GM23338 (cell line): ENCODE measurements at regions not wholly inside any gene's neighbourhood (a gene's known extent, or its start where the extent isn't known, plus 50 kb on each side); places are given as distances from the start of the nearest gene placed in this dataset.

Source experiments
- ATAC-seq: fragments of 200-7000 bp; cut with Tn5 transposase; 3 replicates; pipeline ENCODE4 v1.9.1; 2020
- DNase-seq: peaks from one replicate; pipeline ENCODE4 v3.0.0-alpha.2; 2015; ENCODE audit warnings: low spot score
- H2AFZ ChIP-seq: fragments of 200-600 bp; sonication (generic); 2 replicates; pipeline ENCODE4 v1.8.0; 2016; ENCODE audit warnings: antibody characterized with exemption, mild to moderate bottlenecking, moderate library complexity
- H3F3A ChIP-seq: fragments of 200-600 bp; sonication (generic); replicated peaks from 2 replicates; pipeline ENCODE4 v1.8.0; 2017; ENCODE audit warnings: antibody characterized with exemption, mixed run types, low read depth
- H3K27ac ChIP-seq: fragments of 200-600 bp; sonication (generic); 2 replicates; pipeline ENCODE4 v1.6.1; 2016; ENCODE audit warnings: low read depth
- H3K27me3 ChIP-seq: fragments of 200-600 bp; sonication (generic); 2 replicates; pipeline ENCODE4 v1.8.0; 2016; ENCODE audit warnings: mild to moderate bottlenecking, mixed run types, moderate library complexity; ENCODE audit not compliant: insufficient read depth
- H3K36me3 ChIP-seq: fragments of 200-600 bp; sonication (generic); 2 replicates; pipeline ENCODE4 v1.8.0; 2016; ENCODE audit warnings: mild to moderate bottlenecking; ENCODE audit not compliant: insufficient read depth
- H3K4me1 ChIP-seq: fragments of 200-600 bp; sonication (generic); 2 replicates; pipeline ENCODE4 v1.8.0; 2016; ENCODE audit warnings: mild to moderate bottlenecking, moderate library complexity; ENCODE audit not compliant: insufficient read depth
- H3K4me2 ChIP-seq: fragments of 200-600 bp; sonication (generic); 2 replicates; pipeline ENCODE4 v1.7.1; 2017; ENCODE audit warnings: mixed run types
- H3K4me3 ChIP-seq: fragments of 200-600 bp; sonication (generic); 2 replicates; pipeline ENCODE4 v1.6.1; 2016; ENCODE audit warnings: mixed run types
- H3K79me2 ChIP-seq: fragments of 200-600 bp; sonication (generic); replicated peaks from 2 replicates; pipeline ENCODE4 v1.8.0; 2017; ENCODE audit warnings: mild to moderate bottlenecking; ENCODE audit not compliant: insufficient read depth
- H3K9me2 ChIP-seq: fragments of 200-600 bp; sonication (generic); 2 replicates; pipeline ENCODE4 v1.8.0; 2017; ENCODE audit not compliant: insufficient read depth
- H4K20me1 ChIP-seq: fragments of 200-600 bp; sonication (generic); replicated peaks from 2 replicates; pipeline ENCODE4 v1.8.0; 2017; ENCODE audit warnings: mild to moderate bottlenecking; ENCODE audit not compliant: insufficient read depth
- H3K27ac Mint-ChIP-seq: 2 replicates; pipeline ENCODE4 v1.8.0; 2020; ENCODE audit warnings: inconsistent platforms, mild to moderate bottlenecking, moderate library complexity, mixed read lengths
- H3K27me3 Mint-ChIP-seq: 3 replicates; pipeline ENCODE4 v1.8.0; 2022; ENCODE audit warnings: low read depth, mild to moderate bottlenecking, moderate library complexity, mixed read lengths, inconsistent platforms; ENCODE audit not compliant: insufficient read depth, poor library complexity
- H3K36me3 Mint-ChIP-seq: 3 replicates; pipeline ENCODE4 v1.8.0; 2021; ENCODE audit warnings: low read depth, mild to moderate bottlenecking, inconsistent platforms, moderate library complexity, mixed read lengths
- H3K4me1 Mint-ChIP-seq: 3 replicates; pipeline ENCODE4 v1.8.0; 2020; ENCODE audit warnings: mild to moderate bottlenecking, inconsistent platforms, mixed read lengths
- H3K4me3 Mint-ChIP-seq: 3 replicates; pipeline ENCODE4 v1.8.0; 2021; ENCODE audit warnings: moderate library complexity, mild to moderate bottlenecking, inconsistent platforms, mixed read lengths
- H3K9me3 Mint-ChIP-seq: 3 replicates; pipeline ENCODE4 v1.8.0; 2020; ENCODE audit warnings: moderate library complexity, mild to moderate bottlenecking, inconsistent platforms, mixed read lengths
- CTCF ChIP-seq, 2 experiments: fragments of 200-600 bp in 1 of 2; sonication (generic) in 1 of 2; conservative IDR thresholded peaks; 2 replicates each; pipeline versions ENCODE4 v1.5.1 to v1.6.1; 2016 to 2017; ENCODE audit warnings: antibody characterized with exemption in 2 of 2, low read depth in 2 of 2, mild to moderate bottlenecking in 2 of 2, moderate library complexity in 1 of 2
- ETS1 ChIP-seq: IDR thresholded peaks from 2 replicates; pipeline ENCODE4 v1.6.1; 2016; ENCODE audit warnings: antibody characterized with exemption
- EZH2 ChIP-seq: fragments of 200-600 bp; sonication (generic); IDR thresholded peaks from one replicate; pipeline ENCODE4 v1.8.0; 2017; ENCODE audit warnings: antibody characterized with exemption, mild to moderate bottlenecking, low read depth; ENCODE audit not compliant: unreplicated experiment
- EZH2phosphoT487 ChIP-seq: fragments of 200-600 bp; sonication (generic); IDR thresholded peaks from one replicate; pipeline ENCODE4 v1.8.1; 2018; ENCODE audit warnings: antibody characterized with exemption; ENCODE audit not compliant: unreplicated experiment
- JUNB ChIP-seq: IDR thresholded peaks from one replicate; pipeline ENCODE4 v1.6.1; 2016; ENCODE audit warnings: antibody characterized with exemption; ENCODE audit not compliant: unreplicated experiment
- NANOG ChIP-seq: IDR thresholded peaks from 2 replicates; pipeline ENCODE4 v1.6.1; 2016; ENCODE audit warnings: antibody characterized with exemption, borderline replicate concordance
- REST ChIP-seq: IDR thresholded peaks from one replicate; pipeline ENCODE4 v1.6.1; 2018; ENCODE audit warnings: antibody characterized with exemption; ENCODE audit not compliant: unreplicated experiment
- STAT1 ChIP-seq: IDR thresholded peaks from one replicate; pipeline ENCODE4 v1.6.1; 2016; ENCODE audit warnings: antibody characterized with exemption; ENCODE audit not compliant: unreplicated experiment
- ZNF114 ChIP-seq: fragments of 250-450 bp; sonication (Bioruptor Pico); IDR thresholded peaks from 2 replicates; pipeline ENCODE4 v1.5.0; 2020; ENCODE audit warnings: mild to moderate bottlenecking, moderate library complexity
- ZNF331 ChIP-seq: fragments of 250-450 bp; sonication (Bioruptor Pico); IDR thresholded peaks from 2 replicates; pipeline ENCODE4 v1.5.0; 2020; ENCODE audit warnings: low read depth, mild to moderate bottlenecking, moderate library complexity
- TF ChIP-seq, protein P1 (sequence below): fragments of 250-450 bp; sonication (Bioruptor Pico); IDR thresholded peaks from 2 replicates; pipeline ENCODE4 v1.5.0; 2020; ENCODE audit warnings: mild to moderate bottlenecking, moderate library complexity

DNA sequence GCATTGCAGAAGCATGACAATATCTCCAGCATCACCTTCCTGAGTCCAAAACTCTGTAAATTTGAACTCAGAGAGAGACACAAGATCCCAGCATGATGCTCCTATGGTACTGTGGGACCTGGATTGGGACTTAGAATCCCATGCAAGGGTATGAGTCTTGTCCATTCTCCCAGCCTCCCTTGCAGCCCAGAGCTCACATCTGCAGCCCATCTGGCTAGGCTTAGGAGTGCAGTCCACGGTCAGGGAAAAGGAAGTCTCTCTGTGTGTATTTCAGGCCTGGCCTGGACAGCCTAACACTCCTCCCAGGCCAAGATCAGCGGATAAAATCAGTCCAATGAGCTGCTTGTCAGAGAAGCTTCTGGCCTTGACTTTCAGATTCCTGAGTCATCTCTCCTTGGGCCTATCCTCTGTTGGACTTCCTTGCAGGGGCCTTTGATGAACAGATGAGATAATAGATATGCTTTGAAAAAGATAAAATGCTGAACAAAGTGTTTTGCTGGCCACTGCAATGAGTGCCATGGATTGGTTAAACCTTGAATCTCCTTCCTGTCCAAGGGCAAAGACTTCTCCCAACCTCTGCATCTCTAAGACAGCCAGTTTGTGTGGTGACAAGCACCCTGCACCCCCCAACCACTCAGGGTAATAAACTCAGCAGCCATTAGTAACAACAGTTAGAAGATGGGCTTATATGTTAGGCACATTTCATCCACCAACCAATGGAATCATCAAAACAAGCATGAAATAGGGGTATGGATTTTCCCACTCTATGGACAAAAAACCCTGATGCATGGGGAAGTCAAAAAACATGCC, 412.8 kb upstream of the TBX3 start (continued):
- no peak for TF ChIP-seq REST
- no peak for TF ChIP-seq CTCF (conservative IDR thresholded peaks at IDR 0.05; ENCODE audit: low read depth in 2 of 2)
- no peak for TF ChIP-seq JUNB
- TF ChIP-seq EZH2, result no peak
- TF ChIP-seq ZNF331, result no peak
- TF ChIP-seq STAT1, result no peak
- TF ChIP-seq EZH2phosphoT487, result no peak
- no peak for TF ChIP-seq ZNF114

- Mint-ChIP-seq H3K9me3 (peaks cover 6% of the 10 kb centered on the region; the same call in 2 of the 3 replicates), H3K36me3 (no peaks in the 10 kb centered on the region), H3K27ac (no peak overlapping the region), H3K4me1 (no peaks in the 10 kb centered on the region), H3K4me3 (no peak overlapping the region), H3K27me3 (no peaks in the 10 kb centered on the region)
- Histone ChIP-seq H3K4me3 (no peak overlapping the region), H3K27me3 (no peaks in the 10 kb centered on the region), H3K79me2 (no peaks in the 10 kb centered on the region), H3K4me2 (no peak overlapping the region), H3F3A (no peaks in the 10 kb centered on the region), H4K20me1 (no peaks in the 10 kb centered on the region), H3K27ac (no peak overlapping the region), H3K9me2 (no peaks in the 10 kb centered on the region; the same call in 1 of the 2 replicates), H2AFZ (no peak overlapping the region), H3K36me3 (no peaks in the 10 kb centered on the region), H3K4me1 (no peaks in the 10 kb centered on the region)
- DNase-seq, result no peak
- no peak for ATAC-seq
- no peak for TF ChIP-seq ETS1
- TF ChIP-seq NANOG, result no peak
- TF ChIP-seq ZNF331, result no peak
- TF ChIP-seq ZNF114, result no peak
- TF ChIP-seq STAT1, result no peak
- TF ChIP-seq, protein P1, sequence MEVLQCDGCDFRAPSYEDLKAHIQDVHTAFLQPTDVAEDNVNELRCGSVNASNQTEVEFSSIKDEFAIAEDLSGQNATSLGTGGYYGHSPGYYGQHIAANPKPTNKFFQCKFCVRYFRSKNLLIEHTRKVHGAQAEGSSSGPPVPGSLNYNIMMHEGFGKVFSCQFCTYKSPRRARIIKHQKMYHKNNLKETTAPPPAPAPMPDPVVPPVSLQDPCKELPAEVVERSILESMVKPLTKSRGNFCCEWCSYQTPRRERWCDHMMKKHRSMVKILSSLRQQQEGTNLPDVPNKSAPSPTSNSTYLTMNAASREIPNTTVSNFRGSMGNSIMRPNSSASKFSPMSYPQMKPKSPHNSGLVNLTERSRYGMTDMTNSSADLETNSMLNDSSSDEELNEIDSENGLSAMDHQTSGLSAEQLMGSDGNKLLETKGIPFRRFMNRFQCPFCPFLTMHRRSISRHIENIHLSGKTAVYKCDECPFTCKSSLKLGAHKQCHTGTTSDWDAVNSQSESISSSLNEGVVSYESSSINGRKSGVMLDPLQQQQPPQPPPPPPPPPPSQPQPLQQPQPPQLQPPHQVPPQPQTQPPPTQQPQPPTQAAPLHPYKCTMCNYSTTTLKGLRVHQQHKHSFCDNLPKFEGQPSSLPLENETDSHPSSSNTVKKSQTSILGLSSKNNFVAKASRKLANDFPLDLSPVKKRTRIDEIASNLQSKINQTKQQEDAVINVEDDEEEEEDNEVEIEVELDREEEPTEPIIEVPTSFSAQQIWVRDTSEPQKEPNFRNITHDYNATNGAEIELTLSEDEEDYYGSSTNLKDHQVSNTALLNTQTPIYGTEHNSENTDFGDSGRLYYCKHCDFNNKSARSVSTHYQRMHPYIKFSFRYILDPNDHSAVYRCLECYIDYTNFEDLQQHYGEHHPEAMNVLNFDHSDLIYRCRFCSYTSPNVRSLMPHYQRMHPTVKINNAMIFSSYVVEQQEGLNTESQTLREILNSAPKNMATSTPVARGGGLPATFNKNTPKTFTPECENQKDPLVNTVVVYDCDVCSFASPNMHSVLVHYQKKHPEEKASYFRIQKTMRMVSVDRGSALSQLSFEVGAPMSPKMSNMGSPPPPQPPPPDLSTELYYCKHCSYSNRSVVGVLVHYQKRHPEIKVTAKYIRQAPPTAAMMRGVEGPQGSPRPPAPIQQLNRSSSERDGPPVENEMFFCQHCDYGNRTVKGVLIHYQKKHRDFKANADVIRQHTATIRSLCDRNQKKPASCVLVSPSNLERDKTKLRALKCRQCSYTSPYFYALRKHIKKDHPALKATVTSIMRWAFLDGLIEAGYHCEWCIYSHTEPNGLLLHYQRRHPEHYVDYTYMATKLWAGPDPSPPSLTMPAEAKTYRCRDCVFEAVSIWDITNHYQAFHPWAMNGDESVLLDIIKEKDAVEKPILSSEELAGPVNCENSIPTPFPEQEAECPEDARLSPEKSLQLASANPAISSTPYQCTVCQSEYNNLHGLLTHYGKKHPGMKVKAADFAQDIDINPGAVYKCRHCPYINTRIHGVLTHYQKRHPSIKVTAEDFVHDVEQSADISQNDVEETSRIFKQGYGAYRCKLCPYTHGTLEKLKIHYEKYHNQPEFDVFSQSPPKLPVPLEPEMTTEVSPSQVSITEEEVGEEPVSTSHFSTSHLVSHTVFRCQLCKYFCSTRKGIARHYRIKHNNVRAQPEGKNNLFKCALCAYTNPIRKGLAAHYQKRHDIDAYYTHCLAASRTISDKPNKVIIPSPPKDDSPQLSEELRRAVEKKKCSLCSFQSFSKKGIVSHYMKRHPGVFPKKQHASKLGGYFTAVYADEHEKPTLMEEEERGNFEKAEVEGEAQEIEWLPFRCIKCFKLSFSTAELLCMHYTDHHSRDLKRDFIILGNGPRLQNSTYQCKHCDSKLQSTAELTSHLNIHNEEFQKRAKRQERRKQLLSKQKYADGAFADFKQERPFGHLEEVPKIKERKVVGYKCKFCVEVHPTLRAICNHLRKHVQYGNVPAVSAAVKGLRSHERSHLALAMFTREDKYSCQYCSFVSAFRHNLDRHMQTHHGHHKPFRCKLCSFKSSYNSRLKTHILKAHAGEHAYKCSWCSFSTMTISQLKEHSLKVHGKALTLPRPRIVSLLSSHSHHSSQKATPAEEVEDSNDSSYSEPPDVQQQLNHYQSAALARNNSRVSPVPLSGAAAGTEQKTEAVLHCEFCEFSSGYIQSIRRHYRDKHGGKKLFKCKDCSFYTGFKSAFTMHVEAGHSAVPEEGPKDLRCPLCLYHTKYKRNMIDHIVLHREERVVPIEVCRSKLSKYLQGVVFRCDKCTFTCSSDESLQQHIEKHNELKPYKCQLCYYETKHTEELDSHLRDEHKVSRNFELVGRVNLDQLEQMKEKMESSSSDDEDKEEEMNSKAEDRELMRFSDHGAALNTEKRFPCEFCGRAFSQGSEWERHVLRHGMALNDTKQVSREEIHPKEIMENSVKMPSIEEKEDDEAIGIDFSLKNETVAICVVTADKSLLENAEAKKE (CRISPR knock-in tag), result no peak
Measured at GRCh38 chr12:115095073-115095748, 411.2 kb upstream of the TBX3 start.
